SK-N-SH (cell line): ENCODE measurements at regions not wholly inside any gene's neighbourhood (a gene's known extent, or its start where the extent isn't known, plus 50 kb on each side); places are given as distances from the start of the nearest gene placed in this dataset.

Experiments
- CTCF ChIA-PET: fragments of 300-600, 350-600 bp; formaldehyde crosslinking; extraction: SDS; loops from one replicate; lab custom pipeline; 2021; lab: Yijun Ruan, JAX
- POLR2A ChIA-PET: fragments of 350-600 bp; sonication (Branson Sonifier 250); formaldehyde crosslinking; extraction: SDS; loops from one replicate; lab custom pipeline; 2020; ENCODE audit warnings: antibody characterized with exemption, inconsistent platforms; lab: Yijun Ruan, JAX
- DNase-seq: peaks from one replicate; pipeline ENCODE4 v3.0.0; 2012
- H2AFZ ChIP-seq: fragments of 200-600 bp; sonication (generic); 2 replicates; pipeline ENCODE4 v1.8.1; 2016; ENCODE audit warnings: antibody characterized with exemption, mild to moderate bottlenecking, low read depth
- H3F3A ChIP-seq: fragments of 200-600 bp; sonication (generic); replicated peaks from 2 replicates; pipeline ENCODE3; 2016; ENCODE audit warnings: antibody characterized with exemption, mild to moderate bottlenecking; ENCODE audit not compliant: insufficient read depth
- H3K27ac ChIP-seq, 2 experiments: fragments of 200-500 bp in 1 of 2; fragments of 200-600 bp in 1 of 2; sonication (Bioruptor generic) in 1 of 2; sonication (generic), shearing (Covaris generic) in 1 of 2; 2 replicates each; pipeline versions ENCODE4 v1.5.1 to v1.6.1; 2014 to 2016; ENCODE audit warnings: low read depth in 2 of 2, inconsistent platforms in 1 of 2, low read length in 1 of 2, mild to moderate bottlenecking in 1 of 2, mixed read lengths in 1 of 2
- H3K27me3 ChIP-seq: fragments of 200-600 bp; sonication (generic), shearing (Covaris generic); 2 replicates; pipeline ENCODE4 v1.6.1; 2016; ENCODE audit warnings: mixed run types; ENCODE audit not compliant: insufficient read depth
- H3K36me3 ChIP-seq, 2 experiments: fragments of 200-500 bp in 1 of 2; fragments of 200-600 bp in 1 of 2; sonication (Bioruptor generic) in 1 of 2; sonication (generic) in 1 of 2; replicated peaks in 1 of 2; 2 replicates each; pipeline versions ENCODE3 to v1.5.1; 2014 to 2016; ENCODE audit warnings: low read length in 1 of 2, mild to moderate bottlenecking in 1 of 2; ENCODE audit not compliant: insufficient read depth in 2 of 2, control insufficient read depth in 1 of 2
- H3K4me1 ChIP-seq, 2 experiments: fragments of 200-500 bp in 1 of 2; fragments of 200-600 bp in 1 of 2; sonication (Bioruptor generic) in 1 of 2; sonication (generic), shearing (Covaris generic) in 1 of 2; 2 replicates each; pipeline versions ENCODE4 v1.5.1 to v1.6.1; 2014 to 2016; ENCODE audit warnings: low read depth in 1 of 2, low read length in 1 of 2, mixed run types in 1 of 2; ENCODE audit not compliant: insufficient read depth in 2 of 2, control insufficient read depth in 1 of 2
- H3K4me2 ChIP-seq: fragments of 200-600 bp; sonication (generic), shearing (Covaris generic); 2 replicates; pipeline ENCODE4 v1.6.1; 2017; ENCODE audit warnings: mixed run types
- H3K4me3 ChIP-seq, 2 experiments: fragments of 200-500 bp in 1 of 2; fragments of 200-600 bp in 1 of 2; sonication (Bioruptor generic) in 1 of 2; sonication (generic), shearing (Covaris generic) in 1 of 2; 2 replicates each; pipeline versions ENCODE4 v1.5.1 to v1.8.1; 2014 to 2016; ENCODE audit warnings: low read depth in 2 of 2, inconsistent platforms in 1 of 2, low read length in 1 of 2, mild to moderate bottlenecking in 1 of 2, mixed read lengths in 1 of 2, moderate library complexity in 1 of 2
- H3K79me2 ChIP-seq: fragments of 200-600 bp; sonication (generic); 2 replicates; pipeline ENCODE4 v1.8.1; 2017; ENCODE audit warnings: mild to moderate bottlenecking; ENCODE audit not compliant: insufficient read depth
- H3K9ac ChIP-seq: fragments of 200-600 bp; sonication (generic); 2 replicates; pipeline ENCODE4 v1.6.1; 2017; ENCODE audit warnings: mixed run types
- H3K9me2 ChIP-seq: fragments of 200-600 bp; sonication (generic); 2 replicates; pipeline ENCODE4 v1.6.1; 2017; ENCODE audit warnings: mixed run types
- H3K9me3 ChIP-seq: fragments of 200-600 bp; sonication (generic); 2 replicates; pipeline ENCODE4 v1.6.1; 2017; ENCODE audit warnings: mixed run types, mild to moderate bottlenecking, moderate library complexity
- H4K20me1 ChIP-seq: fragments of 200-600 bp; sonication (generic); 2 replicates; pipeline ENCODE4 v1.6.1; 2017; ENCODE audit warnings: mild to moderate bottlenecking, mixed run types; ENCODE audit not compliant: insufficient read depth
- ELF1 ChIP-seq: IDR thresholded peaks from 2 replicates; pipeline ENCODE4 v1.4.0; 2012
- EP300 ChIP-seq, 2 experiments: IDR thresholded peaks; 2 replicates each; pipeline versions ENCODE4 v1.4.0 to v1.6.1; 2012; ENCODE audit warnings: borderline replicate concordance in 1 of 2, low read depth in 1 of 2, low read length in 1 of 2
- REST ChIP-seq: IDR thresholded peaks from 2 replicates; pipeline ENCODE4 v1.6.1; 2012; ENCODE audit warnings: mild to moderate bottlenecking, low read depth, low read length, moderate library complexity
- RFX5 ChIP-seq: IDR thresholded peaks from 2 replicates; pipeline ENCODE4 v1.6.1; 2012; ENCODE audit warnings: mild to moderate bottlenecking, improper control_type of control experiment, low read length
- SIN3A ChIP-seq: IDR thresholded peaks from 2 replicates; pipeline ENCODE4 v1.6.1; 2012; ENCODE audit warnings: low read depth, mild to moderate bottlenecking, low read length, moderate library complexity, borderline replicate concordance
- TAF1 ChIP-seq: IDR thresholded peaks from 2 replicates; pipeline ENCODE4 v1.6.1; 2012; ENCODE audit warnings: low read depth, mild to moderate bottlenecking, low read length, moderate library complexity, borderline replicate concordance
- TCF12 ChIP-seq: IDR thresholded peaks from 2 replicates; pipeline ENCODE4 v1.4.0; 2012
- ZBTB33 ChIP-seq: IDR thresholded peaks from 2 replicates; pipeline ENCODE4 v1.4.0; 2012; ENCODE audit warnings: low read depth, borderline replicate concordance
- WGBS: methylation state at CpG from one replicate; pipeline ENCODE4 v1.1.6; 2017; ENCODE audit warnings: low lambda C conversion rate; 5-methylcytosine and 5-hydroxymethylcytosine counted together

- TF ChIP-seq ZBTB33 (peak; percentile 68; the same call in 1 of the 2 replicates), REST (peak; percentile 55)
- TF ChIP-seq, all 33 proteins: peak for 14
These were observed 176.3 kb upstream of the TMEM45B start (continued) for GRCh38 chr11:129639300-129639699.

GRCh38 chr11:129640671-129641070 lies 175.0 kb upstream of the TMEM45B start:
- H3K36me3 ChIP-seq: no peaks in the 10 kb centered on the region
- H3K27ac ChIP-seq: peak overlapping the region; percentile 39 to 89; a peak in 3 of 4 replicates
- no peaks in the 10 kb centered on the region for H3K79me2 ChIP-seq
- POLR2A ChIA-PET: no interaction called here
- 0 out of 2 replicates have a peak overlapping the region, but pooled peaks have one; percentile 16 for H3K4me2 ChIP-seq
- no peaks in the 10 kb centered on the region for H4K20me1 ChIP-seq
- no peaks in the 10 kb centered on the region for H3K9me2 ChIP-seq
- no peaks in the 10 kb centered on the region for H3K9me3 ChIP-seq
- peak overlapping the region; percentile 37; the same call in 1 of the 2 replicates for H3K9ac ChIP-seq
- TF ChIP-seq RFX5 (no peak), REST (no peak), SIN3A (no peak), EP300 (IDR thresholded peaks at IDR 0.05; ENCODE audit: borderline replicate concordance in 1 of 2, low read depth in 1 of 2, low read length in 1 of 2) (no peak), TAF1 (no peak), TCF12 (no peak), ELF1 (no peak)
- no peak for DNase-seq
- no peaks in the 10 kb centered on the region for H3K27me3 ChIP-seq
- no peak overlapping the region for H3K4me3 ChIP-seq
- peaks cover 12% of the 10 kb centered on the region for H3F3A ChIP-seq
- CTCF ChIA-PET: no interaction called here
- 65% methylated on average over 5 of the region's 5 CpGs for WGBS
- H3K4me1 ChIP-seq: peaks cover 2 to 33% of the 10 kb centered on the region in 2 experiments; a peak in 3 of 4 replicates
- 0 out of 2 replicates have a peak overlapping the region, but pooled peaks have one; percentile 35 for H2AFZ ChIP-seq
